Forelimb muscle (tissue), 1 donor: ENCODE measurements at regions not wholly inside any gene's neighbourhood (a gene's known extent, or its start where the extent isn't known, plus 50 kb on each side); places are given as distances from the start of the nearest gene placed in this dataset.
"Not testable (repeated sequence)": the region's sequence is repeated elsewhere in the genome, so short reads cannot be mapped to it uniquely, and the experiment has no call there.

Experiments
- DNase-seq: peaks from one replicate; pipeline ENCODE4 v3.0.0-alpha.2; 2013; ENCODE audit warnings: low read depth

DNA sequence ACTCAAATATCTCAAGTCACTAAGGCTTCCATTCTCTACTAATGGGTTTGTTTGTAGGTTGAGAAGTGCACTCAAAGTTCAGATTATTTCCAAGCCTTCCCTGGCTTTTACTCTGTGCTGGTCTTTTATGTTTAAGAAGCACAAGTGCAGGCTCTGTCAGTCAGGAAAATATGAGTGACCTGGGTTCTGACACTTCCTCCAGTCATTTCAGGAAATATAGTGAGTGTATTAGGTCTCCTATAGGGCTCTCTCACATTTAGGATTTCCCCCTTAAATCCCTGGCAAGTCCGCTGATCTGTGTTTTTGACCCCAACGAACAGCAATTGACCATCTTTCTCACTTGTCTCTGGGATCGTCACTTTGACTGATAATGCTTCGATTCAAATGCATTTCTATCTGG, 210.2 kb downstream of the ARPP21 start:
- DNase-seq: no peak

DNA sequence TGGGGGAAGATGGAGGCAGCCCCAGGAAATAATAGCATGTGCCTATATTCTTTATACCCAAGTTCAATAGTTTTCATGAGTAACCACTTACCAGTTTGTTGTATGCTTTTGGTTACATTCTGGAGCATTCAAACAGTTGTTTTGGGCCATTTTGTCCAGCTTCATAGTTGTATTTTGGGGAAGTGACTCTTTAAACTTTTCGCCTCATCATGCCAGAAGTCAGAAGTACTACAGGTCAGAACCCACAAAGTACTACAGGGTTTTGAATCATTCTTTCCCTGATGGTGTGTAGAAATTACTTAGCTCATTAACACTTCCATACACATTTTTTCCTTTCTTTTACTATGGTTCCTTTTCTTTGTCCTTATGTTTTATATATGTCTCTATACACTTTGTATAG, 210.6 kb downstream of the ARPP21 start:
- no peak for DNase-seq

DNA sequence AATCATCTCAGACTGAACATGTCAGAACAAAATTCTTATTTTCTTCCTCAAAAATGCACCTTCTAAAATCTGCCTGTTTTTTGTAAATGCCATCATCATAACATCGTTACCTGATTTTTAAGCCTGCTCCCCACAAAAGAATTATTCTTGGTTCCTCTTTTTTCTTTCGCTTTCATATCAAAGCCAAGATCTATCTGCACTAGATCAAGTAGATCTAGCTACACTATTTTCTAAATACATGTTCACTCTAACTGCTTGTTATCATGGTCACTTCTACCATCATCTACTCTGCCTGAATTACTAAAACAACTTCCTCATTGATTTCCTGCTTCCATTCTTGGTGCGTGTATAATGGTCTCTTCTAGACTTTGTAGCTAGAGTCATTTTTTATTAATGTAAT, 217.7 kb downstream of the ARPP21 start:
- no peak for DNase-seq

DNA sequence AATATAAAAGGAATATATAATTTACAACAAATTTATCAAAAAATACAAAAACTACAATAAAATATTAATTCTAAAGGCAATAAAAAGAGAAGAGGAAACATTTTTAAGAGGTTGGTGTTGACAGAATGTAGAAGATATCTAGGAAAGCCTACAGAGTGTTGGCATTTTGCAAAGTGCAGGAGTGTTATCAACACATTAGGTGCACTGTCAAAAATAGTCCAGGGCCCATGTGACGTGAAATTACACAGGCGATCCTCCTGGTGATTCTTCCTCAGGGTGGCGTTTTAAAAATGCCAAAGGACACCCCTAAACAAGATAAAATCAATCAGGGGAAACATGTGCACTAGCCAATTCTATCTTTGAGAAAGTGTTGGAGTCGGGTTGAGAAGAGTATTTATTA, 222.7 kb downstream of the ARPP21 start:
- DNase-seq: no peak

DNA sequence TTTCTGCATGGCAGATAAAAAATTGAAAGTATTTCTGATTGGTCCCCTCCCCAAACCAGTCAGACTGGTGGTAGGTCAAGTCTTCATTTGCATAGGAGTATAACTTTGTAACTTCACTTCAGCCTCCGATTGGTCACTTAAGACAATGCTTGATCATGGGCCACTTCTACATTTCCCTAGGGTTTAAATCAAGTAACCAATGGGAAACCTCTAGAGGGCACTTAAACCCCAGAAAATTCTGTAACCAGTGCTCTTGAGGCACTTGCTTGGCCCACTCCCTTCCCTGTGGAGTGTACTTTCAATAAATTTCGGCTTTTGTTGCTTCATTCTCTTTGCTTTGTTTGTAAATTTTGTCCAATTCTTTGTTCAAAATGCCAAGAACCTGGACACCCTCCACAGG, 225.5 kb downstream of the ARPP21 start:
- no peak for DNase-seq

DNA sequence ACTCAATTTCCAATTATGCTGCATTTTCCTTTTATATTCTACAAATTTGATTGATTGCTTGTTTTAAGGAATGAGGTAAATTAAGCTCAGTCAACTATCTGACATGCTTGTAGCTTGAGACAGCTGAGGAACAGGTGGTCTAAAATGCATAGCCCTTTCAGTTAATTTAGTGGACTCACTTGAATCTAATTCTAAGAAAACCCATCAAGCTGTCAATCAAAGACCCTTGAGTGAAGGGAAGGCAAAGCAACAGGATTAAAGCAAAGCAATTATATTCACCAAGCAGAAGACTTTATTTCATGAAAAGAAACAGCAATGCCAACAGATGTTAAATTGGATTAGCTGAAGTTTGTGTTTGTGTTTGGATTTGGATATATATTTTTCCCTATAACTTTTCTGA, 228.5 kb downstream of the ARPP21 start:
- DNase-seq: no peak

DNA sequence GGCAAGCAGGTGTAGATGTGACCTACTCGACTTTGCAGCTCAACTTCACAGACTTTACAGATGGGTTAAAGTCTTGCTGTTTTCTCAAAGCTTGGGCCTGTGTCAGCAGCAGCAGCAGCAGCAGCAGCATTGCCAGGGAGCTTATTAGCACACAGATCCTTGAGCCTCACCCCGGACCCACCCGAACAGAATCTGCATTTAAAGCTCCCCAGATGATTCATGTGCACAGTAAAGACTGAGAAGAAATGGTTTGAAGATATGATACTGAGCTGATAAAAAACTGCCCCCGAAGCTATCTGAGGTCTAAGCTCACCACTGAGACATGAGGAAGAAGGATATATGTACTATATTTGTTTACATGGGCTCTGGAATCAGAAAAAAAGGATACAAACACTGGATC, 231.7 kb downstream of the ARPP21 start:
- DNase-seq: no peak

DNA sequence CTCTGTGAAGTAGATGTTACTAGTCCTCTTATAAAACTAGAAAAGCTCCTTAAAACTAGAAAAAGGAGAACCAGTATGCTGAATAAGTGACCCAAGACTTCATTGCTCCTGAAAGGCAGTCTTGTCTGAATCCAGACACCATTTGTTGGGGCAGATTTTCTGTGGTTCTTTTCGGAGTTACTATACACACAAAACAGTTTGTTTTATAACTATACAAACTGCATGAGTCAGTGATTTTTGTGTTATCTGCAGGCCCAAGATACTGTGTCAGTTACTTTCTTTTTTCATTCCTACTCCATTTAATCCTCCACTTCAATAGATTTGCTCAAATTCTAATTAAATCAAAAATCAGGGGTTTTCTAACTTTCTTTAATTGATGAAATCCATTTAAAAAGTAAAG, 244.6 kb downstream of the ARPP21 start:
- DNase-seq: no peak

DNA sequence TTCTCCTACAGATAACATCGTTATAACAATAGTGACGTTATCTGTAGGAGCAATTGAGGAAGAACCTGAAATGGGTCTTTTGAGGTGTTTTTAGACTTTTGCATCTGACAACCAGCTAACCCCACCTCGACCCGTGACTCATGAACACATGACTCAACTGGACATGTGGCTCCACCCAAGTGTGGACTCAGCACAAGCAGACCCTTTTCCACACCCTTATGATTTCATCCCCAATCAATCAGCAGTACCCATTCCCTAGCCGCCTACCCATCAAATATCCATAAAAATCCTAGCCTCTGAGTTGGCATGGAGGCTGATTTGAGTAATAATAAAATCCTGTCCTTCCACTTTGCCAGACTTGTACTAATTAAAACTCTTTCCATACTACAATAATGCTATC, 255.4 kb downstream of the ARPP21 start:
- DNase-seq: no peak

DNA sequence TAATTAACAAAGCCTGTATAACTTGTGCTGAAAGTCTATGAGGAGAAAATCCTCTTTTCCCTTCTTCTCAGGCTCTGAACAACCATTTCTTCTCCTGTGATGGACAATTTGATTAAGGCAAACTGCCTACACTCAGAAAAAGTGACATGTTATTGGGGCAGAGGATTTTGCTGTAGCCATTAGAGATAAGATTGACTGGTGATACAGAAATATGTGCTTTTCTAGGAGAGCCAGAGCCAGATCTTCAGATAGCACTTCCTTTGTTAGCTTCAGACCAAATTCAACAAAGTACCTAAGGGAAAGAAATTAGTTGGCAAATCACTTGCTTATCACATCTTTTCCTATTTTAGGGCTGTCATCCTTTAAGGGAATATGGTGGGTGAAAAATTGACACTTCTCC, 259.9 kb downstream of the ARPP21 start:
- no peak for DNase-seq

DNA sequence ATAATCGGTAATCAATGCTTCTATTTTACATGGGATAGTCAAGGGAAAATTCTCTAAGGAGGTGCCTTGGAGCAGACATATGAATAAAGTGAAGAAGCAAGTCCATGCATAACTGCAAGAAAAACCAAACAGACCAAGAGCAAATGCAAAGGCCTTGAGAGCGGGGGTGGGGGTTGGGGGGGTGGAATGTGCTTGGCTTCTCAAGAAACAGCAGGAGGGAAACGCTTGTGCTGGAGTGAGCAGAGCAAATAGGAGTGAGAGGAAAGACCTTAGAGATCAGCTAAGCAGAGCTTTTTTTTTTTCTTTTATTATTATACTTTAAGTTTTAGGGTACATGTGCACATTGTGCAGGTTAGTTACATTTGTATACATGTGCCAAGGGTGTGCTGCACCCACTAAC, 260.8 kb downstream of the ARPP21 start:
- no peak for DNase-seq

DNA sequence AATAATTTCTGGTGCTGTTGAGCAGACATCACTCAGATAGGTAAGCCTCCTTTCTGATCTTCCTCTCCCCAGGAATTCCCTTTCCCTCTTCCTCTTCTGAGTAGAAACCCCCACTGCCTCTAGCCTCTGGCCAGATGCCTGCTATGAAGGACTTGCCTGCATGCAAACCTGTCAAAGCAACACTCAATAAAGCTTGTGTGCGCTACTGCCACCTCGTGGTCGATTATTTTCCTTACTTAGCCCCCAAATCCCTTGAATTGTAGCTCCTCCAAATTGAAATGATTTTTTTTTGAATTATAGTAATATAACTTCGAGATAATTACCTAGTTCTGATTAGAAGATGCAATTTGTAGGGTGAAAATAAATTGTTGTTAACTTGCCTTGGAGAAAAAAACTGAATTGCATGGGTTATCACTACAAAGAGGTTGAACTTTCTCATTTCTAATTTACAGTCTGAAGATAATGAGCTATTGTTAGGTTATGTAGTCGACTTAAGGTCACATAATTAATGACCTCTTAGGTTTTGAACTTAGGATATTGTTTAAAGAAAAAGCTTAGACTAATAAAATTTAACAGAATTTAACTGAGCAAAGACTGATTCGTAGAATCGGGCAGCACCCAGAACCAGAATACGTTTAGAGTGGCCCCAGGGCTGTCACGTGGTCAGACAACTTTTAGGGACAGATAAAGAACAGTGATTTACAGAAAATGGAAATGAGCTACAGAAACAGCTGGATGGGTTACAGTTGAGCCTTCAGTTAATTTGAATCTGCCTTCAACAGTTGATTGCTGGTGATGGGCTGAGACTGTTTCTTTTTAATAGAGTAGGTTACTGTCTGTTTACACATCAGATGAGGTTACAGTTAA, 269.3 kb downstream of the ARPP21 start:
- peak; percentile 34 for DNase-seq

DNA sequence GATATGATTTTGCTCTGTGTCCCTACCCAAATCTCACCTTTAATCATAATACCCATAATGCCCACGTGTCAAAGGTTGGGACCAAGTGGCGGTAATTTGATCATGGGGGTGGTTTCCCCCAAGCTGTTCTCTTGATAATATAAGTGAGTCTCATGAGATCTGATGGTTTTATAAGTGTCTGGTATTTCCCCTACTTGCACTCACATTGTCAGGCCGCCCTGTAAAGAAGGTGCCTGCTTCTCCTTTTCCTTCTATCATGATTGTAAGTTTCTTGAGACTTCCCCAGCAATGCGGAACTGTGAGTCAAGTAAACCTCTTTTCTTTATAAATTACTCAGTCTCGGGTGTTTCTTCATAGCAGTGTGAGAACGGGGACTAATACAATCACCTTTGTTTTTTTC, 279.8 kb downstream of the ARPP21 start:
- DNase-seq: no peak

DNA sequence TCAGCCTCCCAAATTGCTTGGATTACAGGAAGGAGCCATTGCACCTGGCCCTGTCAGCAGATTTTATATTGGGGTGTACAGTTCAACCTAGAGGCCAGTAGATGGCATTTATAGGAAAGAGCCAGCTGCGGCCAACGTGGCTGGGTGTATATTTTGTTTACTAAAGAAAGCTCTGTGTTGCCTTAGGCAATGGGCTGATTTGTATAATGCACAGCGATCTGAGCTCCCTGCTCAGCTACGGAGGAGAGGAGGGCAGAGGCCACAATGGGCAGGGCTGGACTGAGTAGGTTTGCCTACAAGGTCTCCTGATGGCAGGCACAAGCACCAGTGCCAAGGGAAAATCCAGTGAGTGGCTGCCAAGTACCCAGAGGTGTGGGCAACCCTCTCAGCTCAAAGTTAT, 282.4 kb downstream of the ARPP21 start:
- no peak for DNase-seq

DNA sequence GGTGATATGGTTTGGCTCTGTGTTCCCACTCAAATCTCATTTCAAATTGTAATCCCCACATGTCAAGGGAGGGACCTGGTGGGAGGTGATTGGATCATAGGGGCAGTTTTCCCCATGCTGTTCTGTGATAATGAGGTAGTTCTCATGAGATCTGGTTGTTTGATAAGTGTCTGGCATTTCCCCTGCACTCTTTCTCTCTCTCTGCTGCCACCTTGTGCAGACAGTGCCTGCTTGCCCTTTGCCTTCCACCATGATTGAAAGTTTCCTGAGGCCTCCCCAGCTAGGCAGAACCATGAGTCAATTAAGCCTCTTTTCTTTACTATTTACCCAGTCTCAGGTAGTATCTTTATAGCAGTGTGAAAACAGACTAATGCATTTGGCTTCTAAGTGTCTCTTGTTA, 284.7 kb downstream of the ARPP21 start:
- not testable (repeated sequence) for DNase-seq

DNA sequence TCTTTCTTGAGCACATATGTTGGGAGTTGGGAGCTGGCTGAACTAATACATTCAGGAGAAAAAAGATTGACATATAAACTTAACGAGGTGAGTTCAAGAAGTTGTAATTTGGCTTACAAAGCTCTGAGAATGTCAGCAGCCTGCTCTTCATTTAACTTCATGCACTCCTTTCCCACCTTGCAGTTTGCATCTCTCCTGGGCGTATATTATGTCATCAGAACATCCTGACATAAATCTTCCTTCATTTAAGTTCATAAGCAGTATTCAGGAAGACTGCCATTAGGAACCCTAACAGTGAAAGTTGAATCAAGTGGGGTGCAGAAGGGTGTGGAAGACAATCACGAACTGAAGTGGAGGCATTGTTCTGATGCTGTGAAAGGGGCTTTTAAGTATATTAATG, 288.1 kb downstream of the ARPP21 start:
- DNase-seq: no peak

DNA sequence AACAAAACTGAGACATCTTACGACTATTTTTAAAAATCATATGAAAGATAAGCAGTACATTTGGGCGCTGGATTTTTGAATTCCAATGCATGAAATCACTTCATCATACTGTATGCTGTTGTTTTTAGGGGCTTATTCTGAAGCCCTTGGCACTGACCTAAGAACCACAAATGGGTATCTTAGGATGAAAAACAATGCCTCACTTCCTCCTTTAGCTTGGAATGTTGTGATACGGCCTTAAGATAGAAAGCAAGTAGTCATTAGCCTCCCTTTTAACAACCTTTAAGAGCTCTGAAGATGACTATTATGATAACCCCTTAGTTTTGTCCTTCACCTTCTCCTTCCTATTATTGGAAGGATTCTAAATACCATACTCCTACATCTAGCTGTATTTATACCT, 289.8 kb downstream of the ARPP21 start:
- DNase-seq: no peak

DNA sequence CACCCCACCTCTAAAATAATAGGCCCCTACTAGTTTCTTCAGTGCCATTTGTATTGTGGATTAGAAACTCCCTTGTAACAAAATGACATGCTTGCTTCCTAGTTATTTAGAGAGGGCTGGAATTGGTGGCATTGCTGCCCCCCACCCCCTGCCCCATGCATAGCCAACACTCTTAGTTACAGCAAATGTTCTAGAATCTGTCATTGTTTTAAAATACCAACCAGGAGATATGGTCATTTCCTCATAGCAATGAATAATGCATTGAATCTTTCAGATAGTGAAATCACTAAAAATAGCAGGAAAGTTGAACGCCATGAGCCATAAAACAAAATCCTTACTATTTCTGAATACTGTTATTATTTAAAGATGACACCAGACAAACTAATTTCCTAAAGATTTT, 292.5 kb downstream of the ARPP21 start:
- no peak for DNase-seq

DNA sequence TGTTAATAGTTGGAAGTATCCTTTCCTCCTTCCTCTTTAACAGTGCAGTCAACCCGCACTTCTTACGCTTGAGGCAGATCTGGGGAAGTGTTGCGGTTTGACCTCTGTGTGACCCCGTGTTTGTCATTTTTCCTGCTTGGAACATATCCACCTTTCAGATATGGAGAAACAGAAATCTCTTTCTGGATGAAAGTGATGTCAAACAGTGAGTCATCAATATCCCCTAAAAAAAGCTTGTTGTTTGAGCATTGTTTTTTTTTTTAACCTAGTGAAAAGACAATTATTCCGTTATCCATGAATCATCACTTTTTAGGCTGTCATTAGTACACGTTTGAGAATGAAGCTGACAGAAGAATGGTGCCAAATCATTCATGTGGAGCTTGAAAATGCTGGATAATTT, 293.7 kb downstream of the ARPP21 start:
- DNase-seq: no peak

DNA sequence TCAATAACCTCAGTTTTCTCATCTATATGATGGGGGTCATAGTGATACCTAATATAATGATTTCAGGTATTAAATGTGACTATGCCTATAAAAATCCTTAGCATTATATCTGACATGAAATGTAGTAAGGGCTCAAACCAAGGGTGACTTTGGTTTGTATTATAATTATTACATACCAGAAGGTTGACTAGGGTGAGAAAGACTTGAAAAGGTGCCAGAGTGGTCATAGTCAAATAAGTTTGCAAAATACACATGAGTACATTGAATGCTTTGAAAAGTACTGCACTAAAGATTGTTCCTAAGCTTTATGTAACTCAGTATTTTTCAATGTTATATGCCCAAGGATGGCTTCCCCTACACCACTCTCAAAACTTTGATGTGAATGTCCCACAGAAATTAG, 297.2 kb downstream of the ARPP21 start:
- no peak for DNase-seq

DNA sequence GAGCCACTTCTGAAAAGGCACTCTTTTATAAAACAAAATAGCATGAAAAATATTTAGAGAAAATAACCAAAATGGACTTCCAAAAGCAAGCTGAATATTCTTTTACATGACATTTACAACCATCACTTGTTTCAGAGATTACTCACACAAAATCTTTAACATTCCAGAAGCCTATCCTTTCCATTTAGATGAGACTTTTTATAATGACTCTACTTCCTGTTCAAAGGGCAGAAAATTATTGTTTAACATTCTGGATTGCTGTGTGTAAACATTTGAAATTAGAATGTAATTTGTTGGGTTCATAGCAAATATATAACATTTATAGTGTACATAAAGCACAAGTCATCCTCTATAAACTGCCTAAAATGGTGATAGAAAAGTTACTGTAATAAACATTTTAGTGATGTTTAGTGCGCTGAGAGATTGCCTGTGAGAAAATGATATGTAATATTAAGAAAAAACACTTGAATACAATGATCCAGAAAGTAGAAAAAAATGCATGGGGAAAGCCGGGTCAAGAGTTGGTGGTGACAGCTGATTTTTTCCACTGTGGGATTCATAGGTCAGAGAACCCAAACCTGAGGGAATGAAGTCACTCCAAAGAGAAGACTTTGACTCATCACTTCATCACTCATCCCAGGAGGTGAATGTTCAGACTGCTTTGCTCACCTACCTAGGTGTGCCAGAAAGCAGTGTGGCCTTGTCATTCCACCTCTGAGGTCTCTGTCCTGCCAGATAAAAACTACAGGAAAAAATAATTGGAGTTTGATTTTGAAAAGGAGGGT, 305.8 kb downstream of the ARPP21 start:
- no peak for DNase-seq

DNA sequence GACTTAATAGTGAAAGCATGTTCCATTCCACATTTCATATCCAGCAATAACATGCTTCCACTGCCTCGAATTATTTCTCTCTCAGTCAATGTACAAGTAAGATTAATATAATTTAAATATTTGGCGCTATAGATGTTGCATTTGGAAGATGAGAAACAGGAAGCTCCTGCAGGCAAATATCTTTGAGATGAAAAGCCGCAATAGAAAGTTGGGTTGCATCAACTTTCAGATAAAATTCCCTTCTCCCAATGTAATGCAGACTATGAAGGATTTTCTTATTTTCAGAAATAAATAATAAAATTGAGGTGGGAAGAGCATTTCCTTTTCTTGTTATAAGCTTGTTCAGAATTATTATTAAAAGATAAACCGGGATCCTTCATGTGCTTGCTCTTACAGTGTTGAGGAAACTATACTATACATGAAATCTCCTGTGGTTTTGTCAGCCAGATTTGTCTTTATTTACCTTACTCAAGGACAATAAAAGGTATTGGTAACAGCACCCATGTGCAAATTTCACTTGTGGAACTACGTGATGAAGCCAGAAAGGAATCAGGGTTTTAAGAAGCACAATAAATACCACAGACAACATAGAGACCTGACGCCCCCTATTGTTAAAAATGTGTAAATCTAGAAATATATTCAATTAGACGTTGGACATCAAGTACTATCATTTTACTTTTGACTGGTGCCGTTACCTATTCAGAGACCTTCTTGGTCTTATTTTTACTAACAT, 307.0 kb downstream of the ARPP21 start:
- DNase-seq: no peak
